A673 (cell line): ENCODE measurements at regions not wholly inside any gene's neighbourhood (a gene's known extent, or its start where the extent isn't known, plus 50 kb on each side); places are given as distances from the start of the nearest gene placed in this dataset.

ENCODE experiments used
- BruUV-seq: library from RNA; stranded (reverse); fragments of 400-500 nt; replicated peaks from 2 replicates; lab custom pipeline; 2021; lab: Mats Ljungman, UMichigan
- CTCF ChIA-PET: fragments of 300-600 bp; sonication (Branson Sonifier 250); formaldehyde crosslinking; loops from one replicate; lab custom pipeline; 2022; ENCODE audit warnings: antibody characterized with exemption; lab: Charles Lee
- POLR2A ChIA-PET: fragments of 300-600 bp; sonication (Branson Sonifier 250); formaldehyde crosslinking; loops from one replicate; lab custom pipeline; 2022; ENCODE audit warnings: antibody characterized with exemption; ENCODE audit not compliant: low non-redundant PET; lab: Charles Lee
- DNase-seq: peaks from one replicate; pipeline ENCODE4 v3.0.0-alpha.2; 2015; ENCODE audit warnings: low spot score
- H3K27ac ChIP-seq: fragments of 200-600 bp; sonication (generic); 2 replicates; pipeline ENCODE4 v1.5.1; 2016; ENCODE audit warnings: mixed run types, low read depth, mild to moderate bottlenecking, mixed read lengths, antibody characterized with exemption, low read length; ENCODE audit not compliant: poor library complexity, severe bottlenecking
- H3K27me3 ChIP-seq: fragments of 200-600 bp; sonication (generic); replicated peaks from 2 replicates; pipeline ENCODE4 v1.6.1; 2017; ENCODE audit warnings: mixed run types, low read depth, mild to moderate bottlenecking, mixed read lengths, antibody characterized with exemption, low read length; ENCODE audit not compliant: insufficient read depth, poor library complexity
- H3K36me3 ChIP-seq: fragments of 200-600 bp; sonication (generic); 2 replicates; pipeline ENCODE4 v1.6.1; 2016; ENCODE audit warnings: mixed run types, mild to moderate bottlenecking, mixed read lengths, antibody characterized with exemption, low read length; ENCODE audit not compliant: insufficient read depth, poor library complexity, severe bottlenecking
- H3K4me1 ChIP-seq: fragments of 200-600 bp; sonication (generic); 2 replicates; pipeline ENCODE4 v1.6.1; 2017; ENCODE audit warnings: mixed run types, mild to moderate bottlenecking, mixed read lengths, antibody characterized with exemption, low read length; ENCODE audit not compliant: insufficient read depth, poor library complexity, severe bottlenecking
- H3K4me3 ChIP-seq: fragments of 200-600 bp; sonication (generic); 2 replicates; pipeline ENCODE4 v1.5.1; 2016; ENCODE audit warnings: low read depth, mixed run types, mild to moderate bottlenecking, mixed read lengths, low read length; ENCODE audit not compliant: poor library complexity, severe bottlenecking
- H3K9me3 ChIP-seq: fragments of 200-600 bp; sonication (generic); 2 replicates; pipeline ENCODE4 v1.6.1; 2016; ENCODE audit warnings: mixed run types, low read depth, mild to moderate bottlenecking, mixed read lengths, antibody characterized with exemption, low read length; ENCODE audit not compliant: poor library complexity, severe bottlenecking
- EZH2 ChIP-seq: fragments of 200-600 bp; sonication (generic); IDR thresholded peaks from 2 replicates; pipeline ENCODE4 v1.6.1; 2017; ENCODE audit warnings: borderline replicate concordance, low read depth, mild to moderate bottlenecking, mixed read lengths, antibody characterized with exemption, low read length; ENCODE audit not compliant: poor library complexity, severe bottlenecking
- intact Hi-C: fragments of 100-400 bp; cut with micrococcal nuclease; formaldehyde crosslinking; loops from one replicate; pipeline ENCODE4 v1.10.0; 2022; ENCODE audit not compliant: unreplicated experiment
- TF ChIP-seq, protein P1 (sequence below): fragments of 300-800, 200-600 bp; sonication (generic); conservative IDR thresholded peaks from 2 replicates; pipeline ENCODE4 v1.5.1; 2017; ENCODE audit warnings: low read depth, mild to moderate bottlenecking, antibody characterized with exemption, low read length, moderate library complexity, mixed read lengths

DNA sequence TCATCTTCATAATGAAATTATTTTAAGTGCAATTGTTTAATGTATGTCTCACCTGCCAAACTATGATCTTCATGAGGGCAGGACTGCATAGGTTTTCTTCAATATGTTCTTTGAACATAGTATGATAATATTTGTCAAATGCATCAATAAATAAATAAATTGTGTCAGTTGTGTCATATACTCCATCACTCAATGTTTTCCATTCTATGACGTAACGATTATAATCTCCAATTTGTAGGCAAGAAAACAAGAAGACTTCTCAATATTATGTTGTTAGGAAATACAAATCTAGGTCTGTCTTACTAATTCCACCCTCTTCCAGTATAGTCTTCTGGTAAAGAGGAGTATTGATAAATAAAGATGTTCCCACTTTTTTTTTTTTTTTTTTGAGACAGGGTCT is 858.1 kb downstream of the MAFB start:
- no peaks in the 10 kb centered on the region for H3K36me3 ChIP-seq
- no peak overlapping the region for H3K4me3 ChIP-seq
- TF ChIP-seq, protein P1, sequence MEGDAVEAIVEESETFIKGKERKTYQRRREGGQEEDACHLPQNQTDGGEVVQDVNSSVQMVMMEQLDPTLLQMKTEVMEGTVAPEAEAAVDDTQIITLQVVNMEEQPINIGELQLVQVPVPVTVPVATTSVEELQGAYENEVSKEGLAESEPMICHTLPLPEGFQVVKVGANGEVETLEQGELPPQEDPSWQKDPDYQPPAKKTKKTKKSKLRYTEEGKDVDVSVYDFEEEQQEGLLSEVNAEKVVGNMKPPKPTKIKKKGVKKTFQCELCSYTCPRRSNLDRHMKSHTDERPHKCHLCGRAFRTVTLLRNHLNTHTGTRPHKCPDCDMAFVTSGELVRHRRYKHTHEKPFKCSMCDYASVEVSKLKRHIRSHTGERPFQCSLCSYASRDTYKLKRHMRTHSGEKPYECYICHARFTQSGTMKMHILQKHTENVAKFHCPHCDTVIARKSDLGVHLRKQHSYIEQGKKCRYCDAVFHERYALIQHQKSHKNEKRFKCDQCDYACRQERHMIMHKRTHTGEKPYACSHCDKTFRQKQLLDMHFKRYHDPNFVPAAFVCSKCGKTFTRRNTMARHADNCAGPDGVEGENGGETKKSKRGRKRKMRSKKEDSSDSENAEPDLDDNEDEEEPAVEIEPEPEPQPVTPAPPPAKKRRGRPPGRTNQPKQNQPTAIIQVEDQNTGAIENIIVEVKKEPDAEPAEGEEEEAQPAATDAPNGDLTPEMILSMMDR = no peak
- no peak for TF ChIP-seq EZH2
- no peaks in the 10 kb centered on the region for H3K9me3 ChIP-seq
- POLR2A ChIA-PET = no interaction called here
- no TSS peak for BruUV-seq
- no peaks in the 10 kb centered on the region for H3K27me3 ChIP-seq
- DNase-seq = no peak
- intact Hi-C loops = loop anchor here (10.0 kb wide), 1 partner anchor 854 kb away; the partner anchor contains the start of gene MAFB
- H3K4me1 ChIP-seq = peaks cover 16% of the 10 kb centered on the region
- CTCF ChIA-PET = no interaction called here
- H3K27ac ChIP-seq = no peak overlapping the region

DNA sequence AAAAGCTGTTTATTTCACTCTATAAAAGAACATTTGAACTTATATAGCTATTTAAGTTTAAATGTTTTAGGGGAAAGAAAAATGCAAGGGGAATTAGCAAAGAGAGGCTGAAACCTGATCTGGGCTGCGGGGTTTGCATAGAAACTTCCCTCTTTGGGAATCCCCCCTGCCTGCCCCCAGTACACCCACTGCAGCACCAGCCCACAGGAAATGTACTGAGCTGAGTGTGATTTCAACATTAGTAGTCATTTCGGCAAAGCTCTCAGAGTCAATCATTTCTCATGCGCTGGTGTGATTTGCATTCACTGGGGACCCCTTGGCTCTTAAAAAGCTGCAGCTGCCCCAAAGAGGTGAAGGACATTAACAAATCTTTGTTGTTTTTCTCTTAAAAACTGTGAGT is 859.4 kb downstream of the MAFB start:
- DNase-seq = peak; percentile 37
- Histone ChIP-seq H3K27ac (no peak overlapping the region), H3K27me3 (no peaks in the 10 kb centered on the region), H3K4me3 (no peak overlapping the region), H3K4me1 (peaks cover 16% of the 10 kb centered on the region), H3K9me3 (no peaks in the 10 kb centered on the region), H3K36me3 (no peaks in the 10 kb centered on the region)
- intact Hi-C loops = loop anchor here (5.0 to 10.0 kb wide), 2 partner anchors 43 to 855 kb away; partner anchors contain the start of gene MAFB
- ChIA-PET POLR2A (interaction anchor here (0.6 to 0.7 kb wide), 3 partner anchors 37 to 860 kb away, joined by 3 read pairs; no protein-coding TSS in a partner anchor), CTCF (interaction anchor here (0.6 to 1.2 kb wide), 3 partner anchors 44 to 1133 kb away, joined by 3 to 11 read pairs (median 9); no protein-coding TSS in a partner anchor)
- TF ChIP-seq, protein P1 = no peak
- TF ChIP-seq EZH2 = no peak
- no TSS peak for BruUV-seq

GRCh38 chr20:39829256-39829655 is 859.8 kb downstream of the MAFB start:
- CTCF ChIA-PET = interaction anchor here (0.6 to 1.2 kb wide), 4 partner anchors 44 to 1134 kb away, joined by 3 to 11 read pairs (median 6); no protein-coding TSS in a partner anchor
- no peak overlapping the region for H3K4me3 ChIP-seq
- H3K9me3 ChIP-seq = no peaks in the 10 kb centered on the region
- peak; percentile 62 for DNase-seq
- TF ChIP-seq, protein P1 = peak; percentile 74
- TF ChIP-seq EZH2 = no peak
- H3K27ac ChIP-seq = no peak overlapping the region
- intact Hi-C loops = loop anchor here (5.0 kb wide), 1 partner anchor 43 kb away; no protein-coding TSS in a partner anchor
- peaks cover 16% of the 10 kb centered on the region for H3K4me1 ChIP-seq
- BruUV-seq = no TSS peak
- no peaks in the 10 kb centered on the region for H3K36me3 ChIP-seq
- H3K27me3 ChIP-seq = no peaks in the 10 kb centered on the region
- POLR2A ChIA-PET = interaction anchor here (0.6 to 0.7 kb wide), 2 partner anchors 132 to 860 kb away, joined by 3 read pairs; no protein-coding TSS in a partner anchor
